KMS-11 (cell line): ENCODE measurements at regions not wholly inside any gene's neighbourhood (a gene's known extent, or its start where the extent isn't known, plus 50 kb on each side); places are given as distances from the start of the nearest gene placed in this dataset.

ENCODE experiments used
- H2AFZ ChIP-seq: fragments of 200-600 bp; sonication (generic); 2 replicates; pipeline ENCODE4 v1.6.1; 2016; ENCODE audit warnings: antibody characterized with exemption, mixed run types, low read depth
- H3K27ac ChIP-seq: fragments of 200-600 bp; sonication (generic); 2 replicates; pipeline ENCODE4 v1.6.1; 2016; ENCODE audit warnings: mild to moderate bottlenecking, mixed run types
- H3K27me3 ChIP-seq: fragments of 200-600 bp; sonication (generic); 2 replicates; pipeline ENCODE4 v1.6.1; 2017; ENCODE audit warnings: mild to moderate bottlenecking, low read depth, mixed run types, moderate library complexity; ENCODE audit not compliant: insufficient read depth
- H3K36me3 ChIP-seq: fragments of 200-600 bp; sonication (generic); 2 replicates; pipeline ENCODE4 v1.6.1; 2017; ENCODE audit warnings: mild to moderate bottlenecking, mixed run types; ENCODE audit not compliant: insufficient read depth
- H3K4me1 ChIP-seq: fragments of 200-600 bp; sonication (generic); 2 replicates; pipeline ENCODE4 v1.6.1; 2016; ENCODE audit warnings: mild to moderate bottlenecking, low read depth, mixed run types; ENCODE audit not compliant: poor library complexity, severe bottlenecking
- H3K4me2 ChIP-seq: fragments of 200-600 bp; sonication (generic); 2 replicates; pipeline ENCODE4 v1.7.0; 2016; ENCODE audit warnings: mild to moderate bottlenecking, mixed run types
- H3K4me3 ChIP-seq: fragments of 200-600 bp; sonication (generic); IDR thresholded peaks from 2 replicates; pipeline ENCODE4 v1.6.1; 2017; ENCODE audit warnings: low read depth, low read length, mixed read lengths; ENCODE audit not compliant: insufficient read depth
- H3K79me2 ChIP-seq: fragments of 200-600 bp; sonication (generic); 2 replicates; pipeline ENCODE4 v1.6.1; 2016; ENCODE audit warnings: low read depth, mixed run types; ENCODE audit not compliant: insufficient read depth
- H3K9ac ChIP-seq: fragments of 200-600 bp; sonication (generic); 2 replicates; pipeline ENCODE4 v1.6.1; 2016; ENCODE audit warnings: mild to moderate bottlenecking, mixed run types
- H4K20me1 ChIP-seq: fragments of 200-600 bp; sonication (generic); 2 replicates; pipeline ENCODE4 v1.6.1; 2016; ENCODE audit warnings: mild to moderate bottlenecking, mixed run types; ENCODE audit not compliant: insufficient read depth
- TF ChIP-seq, protein P1 (sequence below): fragments of 200-600 bp; sonication (generic); conservative IDR thresholded peaks from 2 replicates; pipeline ENCODE4 v1.6.1; 2017; ENCODE audit warnings: low read depth, mild to moderate bottlenecking, antibody characterized with exemption, low read length, moderate library complexity, mixed read lengths

DNA sequence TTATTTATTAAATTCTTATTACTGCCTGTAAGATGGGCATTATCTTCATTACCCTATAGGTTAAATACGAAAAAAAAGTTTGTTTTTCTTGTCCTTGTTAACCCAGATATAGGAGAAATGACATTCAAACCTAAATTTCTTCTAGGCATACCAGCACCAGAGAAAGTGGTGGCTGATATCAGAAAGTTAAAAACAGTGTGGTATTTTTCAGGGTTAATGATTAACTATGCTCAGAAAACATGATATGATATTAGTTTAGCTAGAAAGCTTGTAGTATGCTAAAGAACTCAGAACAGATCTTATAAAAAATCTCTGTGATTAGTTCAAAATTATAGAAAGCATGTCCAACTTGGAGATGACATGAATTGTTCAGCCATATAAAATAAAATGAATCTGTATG, 630.5 kb upstream of the EPHA6 start:
- TF ChIP-seq, protein P1, sequence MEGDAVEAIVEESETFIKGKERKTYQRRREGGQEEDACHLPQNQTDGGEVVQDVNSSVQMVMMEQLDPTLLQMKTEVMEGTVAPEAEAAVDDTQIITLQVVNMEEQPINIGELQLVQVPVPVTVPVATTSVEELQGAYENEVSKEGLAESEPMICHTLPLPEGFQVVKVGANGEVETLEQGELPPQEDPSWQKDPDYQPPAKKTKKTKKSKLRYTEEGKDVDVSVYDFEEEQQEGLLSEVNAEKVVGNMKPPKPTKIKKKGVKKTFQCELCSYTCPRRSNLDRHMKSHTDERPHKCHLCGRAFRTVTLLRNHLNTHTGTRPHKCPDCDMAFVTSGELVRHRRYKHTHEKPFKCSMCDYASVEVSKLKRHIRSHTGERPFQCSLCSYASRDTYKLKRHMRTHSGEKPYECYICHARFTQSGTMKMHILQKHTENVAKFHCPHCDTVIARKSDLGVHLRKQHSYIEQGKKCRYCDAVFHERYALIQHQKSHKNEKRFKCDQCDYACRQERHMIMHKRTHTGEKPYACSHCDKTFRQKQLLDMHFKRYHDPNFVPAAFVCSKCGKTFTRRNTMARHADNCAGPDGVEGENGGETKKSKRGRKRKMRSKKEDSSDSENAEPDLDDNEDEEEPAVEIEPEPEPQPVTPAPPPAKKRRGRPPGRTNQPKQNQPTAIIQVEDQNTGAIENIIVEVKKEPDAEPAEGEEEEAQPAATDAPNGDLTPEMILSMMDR, result no peak
- H3K4me2 ChIP-seq, result no peak overlapping the region
- no peaks in the 10 kb centered on the region for H3K79me2 ChIP-seq
- H3K4me3 ChIP-seq, result no peak overlapping the region
- no peaks in the 10 kb centered on the region for H3K36me3 ChIP-seq
- no peak overlapping the region for H2AFZ ChIP-seq
- no peak overlapping the region for H3K9ac ChIP-seq
- no peak overlapping the region for H3K27ac ChIP-seq
- H4K20me1 ChIP-seq, result no peaks in the 10 kb centered on the region
- H3K27me3 ChIP-seq, result no peaks in the 10 kb centered on the region
- no peaks in the 10 kb centered on the region for H3K4me1 ChIP-seq

DNA sequence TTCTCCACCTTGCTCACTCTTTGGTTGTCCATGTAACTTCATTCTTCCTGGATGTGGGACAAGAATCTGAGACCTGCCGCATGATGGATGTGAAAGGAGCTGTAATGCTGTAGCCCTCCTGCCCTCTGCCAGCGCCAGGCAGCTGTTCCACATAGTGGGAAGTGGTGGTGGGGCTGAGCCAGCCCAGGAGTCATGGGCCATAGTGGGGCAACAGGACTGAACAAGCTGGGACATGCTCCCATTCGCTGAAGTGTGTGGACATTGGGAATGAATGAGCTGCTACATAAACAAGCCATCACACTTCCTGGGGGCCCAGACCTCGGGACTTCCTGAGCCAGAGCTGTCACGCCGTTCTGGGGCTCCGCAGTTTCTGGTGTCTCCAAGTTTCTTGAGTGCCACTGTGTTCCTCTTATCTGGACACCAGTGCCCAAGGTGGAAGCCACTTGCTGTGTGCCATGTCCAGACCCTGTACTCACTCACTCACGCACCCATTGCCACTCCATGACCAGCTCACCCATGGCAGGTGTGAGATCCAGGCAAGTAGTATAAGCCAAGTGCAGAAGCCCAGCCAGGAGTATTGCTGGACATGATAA, 624.3 kb upstream of the EPHA6 start:
- Histone ChIP-seq H2AFZ (no peak overlapping the region; the same call in 1 of the 2 replicates), H3K79me2 (no peaks in the 10 kb centered on the region), H3K9ac (no peak overlapping the region), H3K4me2 (no peak overlapping the region), H3K36me3 (no peaks in the 10 kb centered on the region), H4K20me1 (no peaks in the 10 kb centered on the region), H3K4me1 (no peaks in the 10 kb centered on the region), H3K27me3 (no peaks in the 10 kb centered on the region), H3K4me3 (no peak overlapping the region), H3K27ac (no peak overlapping the region)
- TF ChIP-seq, protein P1, result no peak

DNA sequence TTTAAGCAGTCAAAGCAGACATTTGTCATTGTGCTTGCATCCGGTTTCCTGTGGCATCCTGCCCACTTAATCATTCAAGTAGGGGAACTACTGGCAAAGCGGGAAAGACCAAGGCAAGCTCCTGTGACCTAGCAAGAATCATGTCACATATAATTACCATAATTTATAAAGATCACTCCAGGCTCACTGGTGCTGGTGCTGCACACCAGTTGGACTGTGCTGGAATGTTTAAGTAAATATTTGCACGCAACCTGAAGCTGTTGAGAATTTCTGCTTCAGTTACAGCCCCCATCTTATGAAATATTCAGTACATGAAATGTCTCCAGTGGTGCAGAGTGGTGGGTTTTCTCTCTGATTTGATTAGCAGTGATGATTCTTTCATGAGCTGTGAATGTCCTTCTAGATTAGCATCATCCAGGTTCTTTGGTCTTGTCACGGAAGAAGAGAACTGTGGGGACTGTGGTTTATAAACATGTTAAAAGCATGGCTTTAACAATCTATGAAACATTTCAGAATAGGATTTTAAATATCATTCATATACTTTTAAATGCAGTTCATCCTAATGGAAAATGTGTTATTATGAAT, 621.3 kb upstream of the EPHA6 start:
- Histone ChIP-seq H3K4me1 (no peaks in the 10 kb centered on the region), H4K20me1 (no peaks in the 10 kb centered on the region), H3K36me3 (no peaks in the 10 kb centered on the region), H3K9ac (no peak overlapping the region), H3K4me2 (no peak overlapping the region), H3K79me2 (no peaks in the 10 kb centered on the region), H3K27ac (no peak overlapping the region), H3K27me3 (no peaks in the 10 kb centered on the region), H3K4me3 (no peak overlapping the region), H2AFZ (no peak overlapping the region)
- TF ChIP-seq, protein P1, result no peak

DNA sequence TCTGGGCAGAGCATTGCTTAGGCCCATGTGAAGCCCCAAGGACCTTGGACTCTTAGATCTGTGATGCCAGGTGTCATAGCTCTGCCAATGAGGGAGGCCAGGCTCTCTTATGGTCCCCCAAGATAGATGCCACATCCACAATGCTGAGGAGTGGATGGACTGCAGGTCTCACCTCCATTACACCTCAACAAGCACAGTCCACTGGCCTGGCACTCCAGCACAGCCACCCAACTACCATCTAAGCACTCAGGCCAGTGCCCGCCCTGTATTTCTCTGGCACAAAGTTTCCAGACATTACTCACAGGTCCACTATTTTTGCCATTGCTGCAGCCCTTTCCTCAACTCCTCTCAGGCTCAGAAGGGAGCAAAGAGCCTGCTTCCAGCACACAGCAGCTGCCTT, 613.5 kb upstream of the EPHA6 start:
- Histone ChIP-seq H3K4me3 (no peak overlapping the region), H3K9ac (no peak overlapping the region), H3K4me1 (no peaks in the 10 kb centered on the region), H3K4me2 (no peak overlapping the region), H3K79me2 (no peaks in the 10 kb centered on the region), H2AFZ (no peak overlapping the region), H3K27me3 (no peaks in the 10 kb centered on the region), H3K36me3 (no peaks in the 10 kb centered on the region), H4K20me1 (no peaks in the 10 kb centered on the region), H3K27ac (no peak overlapping the region)
- TF ChIP-seq, protein P1, result no peak
